ENCODE measurements at regions not wholly inside any gene's neighbourhood (a gene's known extent, or its start where the extent isn't known, plus 50 kb on each side); places are given as distances from the start of the nearest gene placed in this dataset.

DNA sequence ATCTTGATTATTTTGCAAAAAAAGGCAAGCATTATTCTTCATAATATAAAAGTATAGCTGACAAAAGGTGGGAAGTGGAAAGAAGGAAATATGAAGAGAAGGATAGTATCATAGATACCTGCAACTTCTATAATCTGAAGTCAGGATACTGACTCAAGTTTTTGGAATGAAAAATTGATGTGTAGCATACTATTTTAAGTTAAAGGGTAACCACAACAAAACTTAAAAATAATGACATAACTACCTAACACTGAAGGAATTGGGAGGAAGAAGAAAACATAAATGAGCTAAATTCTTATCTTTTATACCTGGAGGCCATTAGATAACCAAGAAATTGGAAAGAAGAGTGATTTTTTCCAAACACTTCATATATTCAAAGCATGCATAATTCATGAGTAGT is 51.8 kb upstream of the TLE1 start:
- peaks cover 8% of the 10 kb centered on the region for H3K4me1 Mint-ChIP-seq
- DNase-seq (ENCODE audit: low spot score) (no peak), ATAC-seq (no peak)
- no peak overlapping the region for H3K4me3 Mint-ChIP-seq
- TF ChIP-seq, protein P1, sequence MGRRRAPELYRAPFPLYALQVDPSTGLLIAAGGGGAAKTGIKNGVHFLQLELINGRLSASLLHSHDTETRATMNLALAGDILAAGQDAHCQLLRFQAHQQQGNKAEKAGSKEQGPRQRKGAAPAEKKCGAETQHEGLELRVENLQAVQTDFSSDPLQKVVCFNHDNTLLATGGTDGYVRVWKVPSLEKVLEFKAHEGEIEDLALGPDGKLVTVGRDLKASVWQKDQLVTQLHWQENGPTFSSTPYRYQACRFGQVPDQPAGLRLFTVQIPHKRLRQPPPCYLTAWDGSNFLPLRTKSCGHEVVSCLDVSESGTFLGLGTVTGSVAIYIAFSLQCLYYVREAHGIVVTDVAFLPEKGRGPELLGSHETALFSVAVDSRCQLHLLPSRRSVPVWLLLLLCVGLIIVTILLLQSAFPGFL (CRISPR knock-in tag; IDR thresholded peaks at IDR 0.05; ENCODE audit: borderline replicate concordance) = no peak
- TF ChIP-seq JAZF1 (CRISPR knock-in tag; IDR thresholded peaks at IDR 0.05) (no peak), ZNF138 (CRISPR knock-in tag; conservative IDR thresholded peaks at IDR 0.05) (no peak), MXD4 (CRISPR knock-in tag; IDR thresholded peaks at IDR 0.05; ENCODE audit: borderline replicate concordance) (no peak), SMAD4 (CRISPR knock-in tag; IDR thresholded peaks at IDR 0.05) (no peak)
- TF ChIP-seq, protein P2, sequence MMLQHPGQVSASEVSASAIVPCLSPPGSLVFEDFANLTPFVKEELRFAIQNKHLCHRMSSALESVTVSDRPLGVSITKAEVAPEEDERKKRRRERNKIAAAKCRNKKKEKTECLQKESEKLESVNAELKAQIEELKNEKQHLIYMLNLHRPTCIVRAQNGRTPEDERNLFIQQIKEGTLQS (CRISPR knock-in tag; conservative IDR thresholded peaks at IDR 0.05) = no peak
- TF ChIP-seq, protein P3, sequence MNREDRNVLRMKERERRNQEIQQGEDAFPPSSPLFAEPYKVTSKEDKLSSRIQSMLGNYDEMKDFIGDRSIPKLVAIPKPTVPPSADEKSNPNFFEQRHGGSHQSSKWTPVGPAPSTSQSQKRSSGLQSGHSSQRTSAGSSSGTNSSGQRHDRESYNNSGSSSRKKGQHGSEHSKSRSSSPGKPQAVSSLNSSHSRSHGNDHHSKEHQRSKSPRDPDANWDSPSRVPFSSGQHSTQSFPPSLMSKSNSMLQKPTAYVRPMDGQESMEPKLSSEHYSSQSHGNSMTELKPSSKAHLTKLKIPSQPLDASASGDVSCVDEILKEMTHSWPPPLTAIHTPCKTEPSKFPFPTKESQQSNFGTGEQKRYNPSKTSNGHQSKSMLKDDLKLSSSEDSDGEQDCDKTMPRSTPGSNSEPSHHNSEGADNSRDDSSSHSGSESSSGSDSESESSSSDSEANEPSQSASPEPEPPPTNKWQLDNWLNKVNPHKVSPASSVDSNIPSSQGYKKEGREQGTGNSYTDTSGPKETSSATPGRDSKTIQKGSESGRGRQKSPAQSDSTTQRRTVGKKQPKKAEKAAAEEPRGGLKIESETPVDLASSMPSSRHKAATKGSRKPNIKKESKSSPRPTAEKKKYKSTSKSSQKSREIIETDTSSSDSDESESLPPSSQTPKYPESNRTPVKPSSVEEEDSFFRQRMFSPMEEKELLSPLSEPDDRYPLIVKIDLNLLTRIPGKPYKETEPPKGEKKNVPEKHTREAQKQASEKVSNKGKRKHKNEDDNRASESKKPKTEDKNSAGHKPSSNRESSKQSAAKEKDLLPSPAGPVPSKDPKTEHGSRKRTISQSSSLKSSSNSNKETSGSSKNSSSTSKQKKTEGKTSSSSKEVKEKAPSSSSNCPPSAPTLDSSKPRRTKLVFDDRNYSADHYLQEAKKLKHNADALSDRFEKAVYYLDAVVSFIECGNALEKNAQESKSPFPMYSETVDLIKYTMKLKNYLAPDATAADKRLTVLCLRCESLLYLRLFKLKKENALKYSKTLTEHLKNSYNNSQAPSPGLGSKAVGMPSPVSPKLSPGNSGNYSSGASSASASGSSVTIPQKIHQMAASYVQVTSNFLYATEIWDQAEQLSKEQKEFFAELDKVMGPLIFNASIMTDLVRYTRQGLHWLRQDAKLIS (CRISPR knock-in tag; IDR thresholded peaks at IDR 0.05; ENCODE audit: borderline replicate concordance) = no peak
- CTCF ChIA-PET = no interaction called here
- no peaks in the 10 kb centered on the region for H3K27me3 Mint-ChIP-seq (ENCODE audit: low read depth)
- no peak overlapping the region for H3K27ac Mint-ChIP-seq
- peaks cover 5% of the 10 kb centered on the region; the same call in 1 of the 2 replicates for H3K36me3 Mint-ChIP-seq
- H3K9me3 Mint-ChIP-seq = peaks cover 21% of the 10 kb centered on the region
- POLR2A ChIA-PET = interaction anchor here (0.5 kb wide), 1 partner anchor 324 kb away, joined by 5 read pairs; no protein-coding TSS in a partner anchor

DNA sequence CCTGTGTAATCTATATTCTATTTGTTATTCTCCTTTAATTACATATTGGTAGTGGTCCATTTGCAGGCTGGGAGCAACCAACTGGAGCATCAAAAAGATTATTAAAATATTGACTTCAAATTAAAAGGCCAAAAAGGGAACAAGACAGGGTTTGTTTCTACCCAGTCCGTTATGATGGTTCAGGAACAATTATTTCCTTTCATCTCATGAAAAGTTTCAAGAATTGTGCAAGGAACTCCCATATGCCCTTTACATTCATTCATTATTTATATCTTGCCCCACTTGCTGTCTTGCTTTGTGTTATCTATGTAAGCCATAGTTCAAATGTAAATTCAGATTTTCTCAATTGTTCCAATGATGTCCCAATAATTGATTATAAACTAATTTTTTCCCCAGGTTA is 58.7 kb upstream of the TLE1 start:
- Mint-ChIP-seq H3K9me3 (peaks cover 15% of the 10 kb centered on the region), H3K36me3 (peaks cover 5% of the 10 kb centered on the region; the same call in 1 of the 2 replicates), H3K27me3 (ENCODE audit: low read depth) (no peaks in the 10 kb centered on the region), H3K4me1 (no peaks in the 10 kb centered on the region), H3K27ac (no peak overlapping the region), H3K4me3 (no peak overlapping the region)
- ChIA-PET POLR2A (no interaction called here), CTCF (no interaction called here)
- ATAC-seq (no peak), DNase-seq (ENCODE audit: low spot score) (no peak)
- TF ChIP-seq FOXP1 (CRISPR knock-in tag; IDR thresholded peaks at IDR 0.05; ENCODE audit: borderline replicate concordance) (no peak), GRHL2 (CRISPR knock-in tag; IDR thresholded peaks at IDR 0.05; ENCODE audit: insufficient replicate concordance, severe bottlenecking) (no peak)

DNA sequence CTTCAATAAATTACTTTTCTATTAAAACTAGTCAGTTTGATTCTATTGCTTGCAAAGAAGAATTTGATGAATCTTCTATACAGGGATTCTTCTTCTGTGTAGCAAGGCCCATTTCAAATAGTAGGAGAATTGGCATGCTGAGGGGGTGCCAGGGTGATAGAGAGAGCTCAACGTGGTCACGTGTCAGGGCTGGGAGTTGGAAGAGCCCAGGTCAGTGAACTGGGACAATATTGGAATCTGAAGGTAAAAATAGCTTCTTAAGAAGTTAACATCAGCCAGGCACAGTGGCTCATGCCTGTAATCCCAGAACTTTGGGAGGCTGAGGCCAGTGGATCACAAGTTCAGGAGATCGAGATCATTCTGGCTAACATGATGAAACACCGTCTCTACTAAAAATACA is 64.1 kb upstream of the TLE1 start:
- ChIA-PET POLR2A (no interaction called here), CTCF (no interaction called here)
- H3K4me3 Mint-ChIP-seq = no peak overlapping the region
- ATAC-seq (no peak), DNase-seq (ENCODE audit: low spot score) (no peak)
- H3K27ac Mint-ChIP-seq = no peak overlapping the region
- no peaks in the 10 kb centered on the region for H3K9me3 Mint-ChIP-seq
- H3K27me3 Mint-ChIP-seq (ENCODE audit: low read depth) = no peaks in the 10 kb centered on the region
- H3K36me3 Mint-ChIP-seq = no peaks in the 10 kb centered on the region
- H3K4me1 Mint-ChIP-seq = peaks cover 18% of the 10 kb centered on the region
- no peak for TF ChIP-seq FOXK1 (CRISPR knock-in tag; IDR thresholded peaks at IDR 0.05)
- no peak for TF ChIP-seq ATF1 (CRISPR knock-in tag; IDR thresholded peaks at IDR 0.05)
- no peak for TF ChIP-seq MYBL2 (CRISPR knock-in tag; IDR thresholded peaks at IDR 0.05)
- TF ChIP-seq, protein P3 (CRISPR knock-in tag; IDR thresholded peaks at IDR 0.05; ENCODE audit: borderline replicate concordance) = no peak
- TF ChIP-seq, protein P4, sequence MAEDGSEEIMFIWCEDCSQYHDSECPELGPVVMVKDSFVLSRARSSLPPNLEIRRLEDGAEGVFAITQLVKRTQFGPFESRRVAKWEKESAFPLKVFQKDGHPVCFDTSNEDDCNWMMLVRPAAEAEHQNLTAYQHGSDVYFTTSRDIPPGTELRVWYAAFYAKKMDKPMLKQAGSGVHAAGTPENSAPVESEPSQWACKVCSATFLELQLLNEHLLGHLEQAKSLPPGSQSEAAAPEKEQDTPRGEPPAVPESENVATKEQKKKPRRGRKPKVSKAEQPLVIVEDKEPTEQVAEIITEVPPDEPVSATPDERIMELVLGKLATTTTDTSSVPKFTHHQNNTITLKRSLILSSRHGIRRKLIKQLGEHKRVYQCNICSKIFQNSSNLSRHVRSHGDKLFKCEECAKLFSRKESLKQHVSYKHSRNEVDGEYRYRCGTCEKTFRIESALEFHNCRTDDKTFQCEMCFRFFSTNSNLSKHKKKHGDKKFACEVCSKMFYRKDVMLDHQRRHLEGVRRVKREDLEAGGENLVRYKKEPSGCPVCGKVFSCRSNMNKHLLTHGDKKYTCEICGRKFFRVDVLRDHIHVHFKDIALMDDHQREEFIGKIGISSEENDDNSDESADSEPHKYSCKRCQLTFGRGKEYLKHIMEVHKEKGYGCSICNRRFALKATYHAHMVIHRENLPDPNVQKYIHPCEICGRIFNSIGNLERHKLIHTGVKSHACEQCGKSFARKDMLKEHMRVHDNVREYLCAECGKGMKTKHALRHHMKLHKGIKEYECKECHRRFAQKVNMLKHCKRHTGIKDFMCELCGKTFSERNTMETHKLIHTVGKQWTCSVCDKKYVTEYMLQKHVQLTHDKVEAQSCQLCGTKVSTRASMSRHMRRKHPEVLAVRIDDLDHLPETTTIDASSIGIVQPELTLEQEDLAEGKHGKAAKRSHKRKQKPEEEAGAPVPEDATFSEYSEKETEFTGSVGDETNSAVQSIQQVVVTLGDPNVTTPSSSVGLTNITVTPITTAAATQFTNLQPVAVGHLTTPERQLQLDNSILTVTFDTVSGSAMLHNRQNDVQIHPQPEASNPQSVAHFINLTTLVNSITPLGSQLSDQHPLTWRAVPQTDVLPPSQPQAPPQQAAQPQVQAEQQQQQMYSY (CRISPR knock-in tag; IDR thresholded peaks at IDR 0.05) = no peak

All from WTC11 (cell line).